ENCODE measurements at regions not wholly inside any gene's neighbourhood (a gene's known extent, or its start where the extent isn't known, plus 50 kb on each side); places are given as distances from the start of the nearest gene placed in this dataset.

- TF ChIP-seq CTCF (IDR thresholded peaks at IDR 0.05) (no peak), EZH2 (IDR thresholded peaks at IDR 0.05) (no peak), EZH2phosphoT487 (IDR thresholded peaks at IDR 0.05) (no peak)
- H3K27me3 Mint-ChIP-seq (ENCODE audit: insufficient read depth, low read depth), result peaks cover 2% of the 10 kb centered on the region
- DNase-seq (ENCODE audit: low spot score), result no peak
- Histone ChIP-seq H3K9me3 (ENCODE audit: low read depth) (no peaks in the 10 kb centered on the region), H3K27me3 (no peaks in the 10 kb centered on the region), H3K79me2 (ENCODE audit: low read depth) (no peaks in the 10 kb centered on the region), H3K4me3 (no peak overlapping the region), H3K9ac (no peak overlapping the region), H3K27ac (no peak overlapping the region), H3K4me2 (no peak overlapping the region), H3F3A (ENCODE audit: low read depth) (no peaks in the 10 kb centered on the region), H3K4me1 (no peaks in the 10 kb centered on the region), H4K20me1 (ENCODE audit: low read depth) (no peaks in the 10 kb centered on the region), H2AFZ (replicated peaks) (no peak overlapping the region), H3K36me3 (no peaks in the 10 kb centered on the region)
- H3K27ac Mint-ChIP-seq, result no peak overlapping the region
- H3K4me1 Mint-ChIP-seq, result no peaks in the 10 kb centered on the region
- no peaks in the 10 kb centered on the region for H3K9me3 Mint-ChIP-seq
- no peak overlapping the region for H3K4me3 Mint-ChIP-seq
- H3K36me3 Mint-ChIP-seq, result no peaks in the 10 kb centered on the region
These were observed 124.6 kb upstream of the E2F7 start for GRCh38 chr12:77189901-77190416.

GRCh38 chr12:77189458-77189857 lies 124.1 kb upstream of the E2F7 start:
- Histone ChIP-seq H3K4me2 (no peak overlapping the region), H3K79me2 (ENCODE audit: low read depth) (no peaks in the 10 kb centered on the region), H3K4me1 (no peaks in the 10 kb centered on the region), H3K9ac (no peak overlapping the region), H2AFZ (replicated peaks) (no peak overlapping the region), H3K27me3 (no peaks in the 10 kb centered on the region), H3K9me3 (ENCODE audit: low read depth) (no peaks in the 10 kb centered on the region), H3K36me3 (no peaks in the 10 kb centered on the region), H4K20me1 (ENCODE audit: low read depth) (no peaks in the 10 kb centered on the region), H3K4me3 (no peak overlapping the region), H3F3A (ENCODE audit: low read depth) (no peaks in the 10 kb centered on the region), H3K27ac (no peak overlapping the region)
- Mint-ChIP-seq H3K36me3 (no peaks in the 10 kb centered on the region), H3K4me3 (no peak overlapping the region), H3K27ac (no peak overlapping the region), H3K4me1 (no peaks in the 10 kb centered on the region), H3K27me3 (ENCODE audit: insufficient read depth, low read depth) (peaks cover 2% of the 10 kb centered on the region), H3K9me3 (no peaks in the 10 kb centered on the region)
- TF ChIP-seq CTCF (IDR thresholded peaks at IDR 0.05) (no peak), EZH2 (IDR thresholded peaks at IDR 0.05) (no peak), EZH2phosphoT487 (IDR thresholded peaks at IDR 0.05) (no peak)
- DNase-seq (ENCODE audit: low spot score), result no peak

- no peaks in the 10 kb centered on the region for H4K20me1 ChIP-seq (ENCODE audit: low read depth)
- H3K27ac ChIP-seq, result no peak overlapping the region
- no peaks in the 10 kb centered on the region for H3K9me3 ChIP-seq (ENCODE audit: low read depth)
- no peak overlapping the region for H2AFZ ChIP-seq (replicated peaks)
- no peaks in the 10 kb centered on the region for H3K27me3 Mint-ChIP-seq (ENCODE audit: insufficient read depth, low read depth)
- no peak for DNase-seq (ENCODE audit: low spot score)
- H3K36me3 Mint-ChIP-seq, result no peaks in the 10 kb centered on the region
- no peak overlapping the region for H3K4me3 Mint-ChIP-seq
- no peak overlapping the region for H3K9ac ChIP-seq
- no peaks in the 10 kb centered on the region for H3K36me3 ChIP-seq
- H3K9me3 Mint-ChIP-seq, result peaks cover 6% of the 10 kb centered on the region
- no peaks in the 10 kb centered on the region for H3K27me3 ChIP-seq
- no peaks in the 10 kb centered on the region for H3K4me1 ChIP-seq
- H3K4me1 Mint-ChIP-seq, result peaks cover 2% of the 10 kb centered on the region
- H3K4me3 ChIP-seq, result no peak overlapping the region
- TF ChIP-seq EZH2 (IDR thresholded peaks at IDR 0.05) (no peak), CTCF (IDR thresholded peaks at IDR 0.05) (no peak), EZH2phosphoT487 (IDR thresholded peaks at IDR 0.05) (no peak)
- no peak overlapping the region for H3K27ac Mint-ChIP-seq
- H3K79me2 ChIP-seq (ENCODE audit: low read depth), result no peaks in the 10 kb centered on the region
- H3F3A ChIP-seq (ENCODE audit: low read depth), result no peaks in the 10 kb centered on the region
- H3K4me2 ChIP-seq, result no peak overlapping the region
These were observed 114.1 kb upstream of the E2F7 start for GRCh38 chr12:77179515-77179914.

Measured in neural progenitor cell (in vitro differentiated cells).